ENCODE measurements at regions not wholly inside any gene's neighbourhood (a gene's known extent, or its start where the extent isn't known, plus 50 kb on each side); places are given as distances from the start of the nearest gene placed in this dataset.

- DNase-seq, result no peak
These were observed 88.2 kb downstream of the TMA16 start for GRCh38 chr4:163582703-163583102.

- DNase-seq, result no peak
These were observed 93.4 kb downstream of the TMA16 start for GRCh38 chr4:163587867-163588266.

- no peak for DNase-seq
These were observed 94.0 kb downstream of the TMA16 start for GRCh38 chr4:163588532-163588931.

- no peak for DNase-seq
These were observed 95.6 kb downstream of the TMA16 start for GRCh38 chr4:163590103-163590502.

- no peak for DNase-seq
These were observed 96.3 kb downstream of the TMA16 start for GRCh38 chr4:163590619-163591264.

- DNase-seq, result no peak
These were observed 97.1 kb downstream of the TMA16 start for GRCh38 chr4:163591614-163592020.

GRCh38 chr4:163592212-163592611 is 97.7 kb downstream of the TMA16 start:
- peak in 1 of 56 donors; percentile 0 for DNase-seq

GRCh38 chr4:163595580-163595979 is 101.1 kb downstream of the TMA16 start:
- DNase-seq, result no peak

- DNase-seq, result no peak
These were observed 103.5 kb downstream of the TMA16 start for GRCh38 chr4:163598028-163598427.

GRCh38 chr4:163598489-163598888 is 104.0 kb downstream of the TMA16 start:
- DNase-seq, result no peak

- DNase-seq, result no peak
These were observed 106.2 kb downstream of the TMA16 start for GRCh38 chr4:163600727-163601126.

- DNase-seq, result no peak
These were observed 108.8 kb downstream of the TMA16 start for GRCh38 chr4:163603257-163603656.

- DNase-seq, result no peak
These were observed 112.6 kb downstream of the TMA16 start for GRCh38 chr4:163606896-163607691.

- DNase-seq, result no peak
These were observed 114.5 kb downstream of the TMA16 start for GRCh38 chr4:163609019-163609418.

- DNase-seq, result peak in 1 of 56 donors; percentile 8
These were observed 116.2 kb downstream of the TMA16 start for GRCh38 chr4:163610648-163611047.

GRCh38 chr4:163611182-163611581 is 116.7 kb downstream of the TMA16 start:
- DNase-seq, result no peak

GRCh38 chr4:163611784-163612445 is 117.4 kb downstream of the TMA16 start:
- DNase-seq, result no peak

GRCh38 chr4:163612762-163613161 is 118.3 kb downstream of the TMA16 start:
- no peak for DNase-seq

GRCh38 chr4:163613383-163613782 is 118.9 kb downstream of the TMA16 start:
- peak in 1 of 56 donors; percentile 3 for DNase-seq

GRCh38 chr4:163614866-163615265 is 120.4 kb downstream of the TMA16 start:
- DNase-seq, result no peak

- DNase-seq, result no peak
These were observed 124.4 kb downstream of the TMA16 start for GRCh38 chr4:163618845-163619244.

GRCh38 chr4:163620738-163621137 is 126.2 kb downstream of the TMA16 start:
- DNase-seq, result no peak

Data from amygdala (tissue), 56 donors.